ENCODE measurements at regions not wholly inside any gene's neighbourhood (a gene's known extent, or its start where the extent isn't known, plus 50 kb on each side); places are given as distances from the start of the nearest gene placed in this dataset.
A peak's percentile ranks its signal among the peaks of the same experiment; 100 is the strongest.

DNA sequence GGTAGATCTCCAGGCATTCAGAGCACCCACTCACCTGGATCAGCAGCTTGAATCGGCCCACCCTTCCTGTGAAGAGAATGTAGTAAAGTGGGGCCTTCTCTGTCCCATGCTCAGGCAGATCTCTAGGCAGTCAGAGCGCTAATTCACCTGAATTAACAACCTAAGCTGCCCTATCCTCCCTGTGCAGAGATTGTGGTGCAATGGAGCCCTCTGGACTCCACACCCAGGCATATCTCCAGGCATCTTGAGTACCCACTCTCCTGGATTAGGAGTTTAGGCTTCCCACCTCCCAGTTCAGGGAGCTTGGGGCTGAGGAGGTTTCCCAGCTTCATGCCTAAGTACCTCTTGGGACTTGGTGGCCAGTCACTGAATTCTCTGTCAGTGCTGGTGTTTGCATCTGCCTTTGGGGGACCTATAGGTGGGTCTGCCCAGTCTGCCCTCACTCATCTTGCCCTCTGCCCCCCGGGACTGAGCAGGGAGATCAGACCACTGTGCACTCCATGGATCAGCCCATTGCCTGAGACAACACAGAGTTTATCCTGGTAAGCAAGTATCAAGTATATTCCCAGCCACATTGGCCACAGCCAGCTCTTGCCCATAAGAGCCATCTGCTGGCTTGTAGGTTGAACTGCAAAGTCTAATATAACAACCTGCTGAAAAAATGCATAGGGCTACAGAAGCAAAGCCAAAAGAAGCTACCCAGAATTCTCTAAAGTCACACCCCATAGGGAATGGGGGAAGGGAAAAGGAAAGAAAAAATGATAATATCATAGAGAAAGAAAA lies 372.9 kb downstream of the KLHL13 start:
- Histone ChIP-seq H3K9me3 (ENCODE audit: low read depth, low read length) (no peaks in the 10 kb centered on the region), H3K4me1 (ENCODE audit: insufficient read depth, low read length) (no peaks in the 10 kb centered on the region), H3K27me3 (ENCODE audit: insufficient read depth, low read length) (no peaks in the 10 kb centered on the region), H3K79me2 (ENCODE audit: insufficient read depth, low read length) (no peaks in the 10 kb centered on the region), H3K4me2 (ENCODE audit: insufficient read depth, low read length) (no peak overlapping the region), H2AFZ (ENCODE audit: low read length) (no peak overlapping the region), H3K27ac (ENCODE audit: low read depth, low read length) (no peak overlapping the region), H3K36me3 (ENCODE audit: insufficient read depth, low read length) (no peaks in the 10 kb centered on the region), H4K20me1 (ENCODE audit: insufficient read depth, low read length) (no peaks in the 10 kb centered on the region), H3K4me3 (ENCODE audit: insufficient read depth, low read length) (no peak overlapping the region)
- TF ChIP-seq, protein P1, sequence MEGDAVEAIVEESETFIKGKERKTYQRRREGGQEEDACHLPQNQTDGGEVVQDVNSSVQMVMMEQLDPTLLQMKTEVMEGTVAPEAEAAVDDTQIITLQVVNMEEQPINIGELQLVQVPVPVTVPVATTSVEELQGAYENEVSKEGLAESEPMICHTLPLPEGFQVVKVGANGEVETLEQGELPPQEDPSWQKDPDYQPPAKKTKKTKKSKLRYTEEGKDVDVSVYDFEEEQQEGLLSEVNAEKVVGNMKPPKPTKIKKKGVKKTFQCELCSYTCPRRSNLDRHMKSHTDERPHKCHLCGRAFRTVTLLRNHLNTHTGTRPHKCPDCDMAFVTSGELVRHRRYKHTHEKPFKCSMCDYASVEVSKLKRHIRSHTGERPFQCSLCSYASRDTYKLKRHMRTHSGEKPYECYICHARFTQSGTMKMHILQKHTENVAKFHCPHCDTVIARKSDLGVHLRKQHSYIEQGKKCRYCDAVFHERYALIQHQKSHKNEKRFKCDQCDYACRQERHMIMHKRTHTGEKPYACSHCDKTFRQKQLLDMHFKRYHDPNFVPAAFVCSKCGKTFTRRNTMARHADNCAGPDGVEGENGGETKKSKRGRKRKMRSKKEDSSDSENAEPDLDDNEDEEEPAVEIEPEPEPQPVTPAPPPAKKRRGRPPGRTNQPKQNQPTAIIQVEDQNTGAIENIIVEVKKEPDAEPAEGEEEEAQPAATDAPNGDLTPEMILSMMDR (IDR thresholded peaks at IDR 0.05; ENCODE audit: extremely low read depth, low read depth, low read length), result peak; percentile 15
- DNase-seq (ENCODE audit: insufficient read length, low spot score, missing footprints), result no peak

DNA sequence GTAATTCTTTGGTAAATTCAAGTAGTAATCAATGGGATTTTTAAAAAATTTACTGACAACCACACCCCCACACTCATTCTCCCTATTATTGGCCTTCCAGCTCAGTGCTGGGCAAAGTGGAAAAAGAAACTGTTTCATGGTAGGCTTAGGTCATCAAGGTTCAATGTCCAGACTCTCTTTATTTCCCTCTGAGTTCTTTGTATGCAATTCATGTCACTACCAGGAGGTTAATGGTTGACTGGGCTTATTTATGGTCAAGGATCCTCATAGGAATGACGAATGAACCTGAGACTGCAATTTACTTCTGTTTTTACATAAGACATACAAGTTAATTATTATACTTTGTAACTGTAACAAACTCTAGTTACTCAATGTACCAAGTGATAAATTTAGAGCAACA lies 403.2 kb downstream of the KLHL13 start:
- Histone ChIP-seq H4K20me1 (ENCODE audit: insufficient read depth, low read length) (no peaks in the 10 kb centered on the region), H2AFZ (ENCODE audit: low read length) (no peak overlapping the region), H3K27ac (ENCODE audit: low read depth, low read length) (no peak overlapping the region), H3K9me3 (ENCODE audit: low read depth, low read length) (no peaks in the 10 kb centered on the region), H3K36me3 (ENCODE audit: insufficient read depth, low read length) (no peaks in the 10 kb centered on the region), H3K4me2 (ENCODE audit: insufficient read depth, low read length) (no peak overlapping the region), H3K27me3 (ENCODE audit: insufficient read depth, low read length) (no peaks in the 10 kb centered on the region), H3K4me1 (ENCODE audit: insufficient read depth, low read length) (no peaks in the 10 kb centered on the region), H3K4me3 (ENCODE audit: insufficient read depth, low read length) (no peak overlapping the region), H3K79me2 (ENCODE audit: insufficient read depth, low read length) (no peaks in the 10 kb centered on the region)
- TF ChIP-seq, protein P1 (IDR thresholded peaks at IDR 0.05; ENCODE audit: extremely low read depth, low read depth, low read length), result no peak
- DNase-seq (ENCODE audit: insufficient read length, low spot score, missing footprints), result peak; percentile 19

GRCh38 chrX:117711782-117712181 lies 404.8 kb downstream of the KLHL13 start:
- Histone ChIP-seq H3K4me1 (ENCODE audit: insufficient read depth, low read length) (no peaks in the 10 kb centered on the region), H4K20me1 (ENCODE audit: insufficient read depth, low read length) (no peaks in the 10 kb centered on the region), H3K9me3 (ENCODE audit: low read depth, low read length) (no peaks in the 10 kb centered on the region), H3K79me2 (ENCODE audit: insufficient read depth, low read length) (no peaks in the 10 kb centered on the region), H3K4me3 (ENCODE audit: insufficient read depth, low read length) (no peak overlapping the region), H3K36me3 (ENCODE audit: insufficient read depth, low read length) (no peaks in the 10 kb centered on the region), H3K27me3 (ENCODE audit: insufficient read depth, low read length) (no peaks in the 10 kb centered on the region), H2AFZ (ENCODE audit: low read length) (no peak overlapping the region), H3K27ac (ENCODE audit: low read depth, low read length) (no peak overlapping the region), H3K4me2 (ENCODE audit: insufficient read depth, low read length) (no peak overlapping the region)
- TF ChIP-seq, protein P1 (IDR thresholded peaks at IDR 0.05; ENCODE audit: extremely low read depth, low read depth, low read length), result no peak
- DNase-seq (ENCODE audit: insufficient read length, low spot score, missing footprints), result no peak

DNA sequence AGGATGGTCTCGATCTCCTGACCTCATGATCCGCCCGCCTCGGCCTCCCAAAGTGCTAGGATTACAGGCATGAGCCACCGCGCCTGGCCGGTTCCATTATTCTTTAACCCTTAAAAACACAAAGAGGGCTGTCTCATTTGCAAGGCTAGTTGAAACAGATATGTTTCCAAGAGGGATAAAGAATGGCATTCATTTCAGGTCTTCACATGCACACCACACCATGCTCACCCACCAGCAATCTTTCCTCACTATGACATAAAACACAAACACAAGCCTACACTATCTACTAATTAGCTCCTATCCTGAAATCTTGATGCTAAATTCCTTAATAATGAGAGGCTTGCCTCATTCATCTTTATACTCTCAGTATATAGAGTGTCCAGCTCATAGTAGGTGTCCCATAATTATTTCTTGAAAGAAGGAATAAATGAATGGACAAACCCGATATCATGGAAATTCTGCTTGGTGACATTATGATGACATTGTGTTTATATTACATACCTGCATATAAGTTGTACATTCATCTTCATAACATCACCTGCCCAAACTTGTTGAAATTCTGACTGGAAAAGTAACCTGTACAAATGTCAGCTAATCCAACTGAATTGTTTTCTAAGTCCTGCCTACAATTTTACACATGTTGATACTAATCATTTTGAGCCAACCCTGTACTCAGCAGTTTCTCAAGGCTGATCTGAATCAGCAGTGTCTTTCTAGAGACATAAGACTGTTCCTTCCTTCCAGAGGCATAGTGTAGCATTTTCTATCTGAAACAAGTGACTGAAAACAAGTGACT lies 408.5 kb downstream of the KLHL13 start:
- Histone ChIP-seq H4K20me1 (ENCODE audit: insufficient read depth, low read length) (no peaks in the 10 kb centered on the region), H3K79me2 (ENCODE audit: insufficient read depth, low read length) (no peaks in the 10 kb centered on the region), H3K4me2 (ENCODE audit: insufficient read depth, low read length) (no peak overlapping the region), H3K9me3 (ENCODE audit: low read depth, low read length) (no peaks in the 10 kb centered on the region), H3K4me1 (ENCODE audit: insufficient read depth, low read length) (no peaks in the 10 kb centered on the region), H3K36me3 (ENCODE audit: insufficient read depth, low read length) (no peaks in the 10 kb centered on the region), H3K4me3 (ENCODE audit: insufficient read depth, low read length) (no peak overlapping the region), H3K27me3 (ENCODE audit: insufficient read depth, low read length) (no peaks in the 10 kb centered on the region), H3K27ac (ENCODE audit: low read depth, low read length) (no peak overlapping the region), H2AFZ (ENCODE audit: low read length) (no peak overlapping the region)
- peak; percentile 29 for DNase-seq (ENCODE audit: insufficient read length, low spot score, missing footprints)
- TF ChIP-seq, protein P1 (IDR thresholded peaks at IDR 0.05; ENCODE audit: extremely low read depth, low read depth, low read length), result no peak

Measured in osteoblast (primary cell).